ENCODE measurements at regions not wholly inside any gene's neighbourhood (a gene's known extent, or its start where the extent isn't known, plus 50 kb on each side); places are given as distances from the start of the nearest gene placed in this dataset.

DNA sequence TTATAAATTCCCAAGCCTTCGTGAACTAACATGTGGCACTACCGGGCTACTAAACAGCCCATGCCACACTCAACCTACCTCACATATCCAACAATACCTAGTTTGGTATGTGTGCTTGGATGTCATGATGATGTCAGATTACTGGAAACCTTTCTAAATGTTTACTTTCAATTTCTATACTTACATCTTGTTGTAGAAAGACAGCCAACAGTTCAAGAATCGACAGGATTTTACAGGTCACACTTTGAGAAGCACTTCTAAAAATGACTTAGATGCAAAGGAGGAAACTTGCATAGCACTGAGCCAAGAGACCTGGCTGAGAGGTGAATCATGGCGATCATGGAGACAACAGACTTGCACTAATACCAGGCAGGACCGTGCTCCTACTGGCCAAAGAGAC lies 209.9 kb downstream of the COL4A1 start:
- DNase-seq: no peak

DNA sequence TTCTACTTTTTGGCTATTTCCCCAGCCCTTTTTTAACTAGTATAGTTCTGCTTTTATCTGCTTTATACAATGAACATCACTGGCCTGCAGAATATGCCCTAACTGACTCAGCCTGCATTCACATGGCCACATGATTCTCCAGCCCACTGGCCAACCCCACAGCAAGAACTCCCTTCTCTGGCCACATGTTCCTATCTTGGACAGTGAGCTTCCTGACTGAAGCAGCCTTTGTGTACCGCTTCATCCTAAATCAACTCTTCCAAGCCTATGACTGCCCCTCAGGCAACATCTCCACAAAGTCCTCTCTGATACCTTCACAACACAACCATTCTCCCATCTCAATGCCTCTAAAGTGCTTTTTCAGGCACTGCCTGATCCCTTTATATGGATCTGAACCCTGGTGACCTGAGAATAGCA lies 214.1 kb downstream of the COL4A1 start:
- DNase-seq: no peak

DNA sequence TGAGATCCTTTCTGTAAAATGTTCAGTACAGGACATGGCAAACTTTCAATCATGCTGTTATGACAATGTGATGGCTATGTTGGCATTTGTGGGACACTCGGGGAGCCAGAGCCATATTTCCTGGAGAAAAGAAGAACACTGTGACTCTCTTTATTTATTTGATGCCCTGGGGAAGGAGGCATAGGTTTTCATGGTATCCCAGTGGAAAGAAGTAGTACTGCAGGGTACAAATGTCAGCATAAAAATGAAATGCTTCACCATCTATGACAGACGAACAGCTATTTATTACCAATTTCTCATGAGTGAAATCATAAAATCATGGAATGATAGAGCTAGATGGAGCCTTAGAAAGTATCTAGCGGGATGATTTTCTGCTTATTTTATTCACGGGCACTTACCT lies 217.1 kb downstream of the COL4A1 start:
- DNase-seq: no peak

DNA sequence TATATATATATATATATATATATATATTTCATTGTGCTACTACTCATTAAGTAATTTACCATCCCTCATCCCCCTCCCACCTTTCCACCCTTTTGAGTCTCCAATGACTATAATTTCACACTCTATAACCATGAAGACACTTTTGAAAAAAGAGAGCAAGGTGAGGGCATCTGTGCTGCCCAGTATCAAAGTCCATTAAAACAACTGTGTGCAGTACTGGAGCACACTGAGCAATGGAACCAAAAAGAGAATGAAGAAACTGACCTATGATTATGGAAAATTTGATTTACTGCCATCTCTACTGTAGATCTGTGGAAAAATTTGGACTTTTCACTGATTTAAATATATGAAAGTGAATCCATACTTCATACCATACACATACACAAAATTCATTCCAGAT lies 217.9 kb downstream of the COL4A1 start:
- DNase-seq: no peak

DNA sequence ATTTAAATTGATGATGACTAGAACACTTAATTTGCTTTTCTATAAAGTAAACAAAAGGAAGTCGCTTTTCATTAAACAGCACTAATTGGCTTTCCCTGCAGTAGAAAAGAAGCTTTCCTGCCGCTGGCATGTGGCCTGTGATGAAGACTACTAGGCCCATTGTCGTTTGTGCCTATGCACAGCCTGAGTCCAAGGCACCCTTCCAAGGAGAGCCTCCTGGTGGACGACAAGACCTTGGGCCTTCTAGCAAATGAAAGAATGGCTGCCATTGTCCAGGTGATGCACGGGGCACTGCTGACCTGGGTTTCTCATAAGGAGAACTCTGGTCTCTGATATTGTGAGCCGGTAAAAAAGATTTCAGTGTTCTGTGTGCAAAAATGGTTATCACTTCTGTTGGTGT lies 233.0 kb downstream of the COL4A1 start:
- no peak for DNase-seq

DNA sequence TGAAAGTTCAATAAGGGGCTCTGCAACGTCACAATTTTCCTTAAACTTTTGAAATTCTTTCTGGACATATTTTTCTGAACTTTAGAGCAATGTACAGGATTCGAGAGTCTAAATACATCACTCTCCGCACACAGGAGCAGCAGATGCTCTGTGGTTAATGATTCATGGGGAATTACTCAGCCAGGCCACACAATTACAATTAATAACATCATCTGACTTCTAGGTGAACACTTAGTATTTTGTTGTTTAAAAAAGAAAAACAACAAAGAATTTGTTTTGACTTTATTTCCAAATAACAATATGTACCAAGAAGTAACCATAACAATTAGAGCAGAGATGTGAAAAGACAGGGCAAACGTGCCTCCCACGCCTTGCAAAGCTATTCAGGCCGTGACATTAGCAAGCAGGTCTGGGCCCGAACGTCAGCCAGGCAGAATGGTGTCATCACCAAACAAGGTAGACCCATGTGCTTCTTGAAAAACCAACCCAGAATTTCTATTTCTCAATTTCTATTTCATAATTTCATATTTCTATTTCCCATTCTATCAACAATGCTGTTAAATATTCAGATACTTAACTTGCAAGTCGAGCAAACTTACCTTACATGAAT lies 236.3 kb downstream of the COL4A1 start:
- no peak for DNase-seq

DNA sequence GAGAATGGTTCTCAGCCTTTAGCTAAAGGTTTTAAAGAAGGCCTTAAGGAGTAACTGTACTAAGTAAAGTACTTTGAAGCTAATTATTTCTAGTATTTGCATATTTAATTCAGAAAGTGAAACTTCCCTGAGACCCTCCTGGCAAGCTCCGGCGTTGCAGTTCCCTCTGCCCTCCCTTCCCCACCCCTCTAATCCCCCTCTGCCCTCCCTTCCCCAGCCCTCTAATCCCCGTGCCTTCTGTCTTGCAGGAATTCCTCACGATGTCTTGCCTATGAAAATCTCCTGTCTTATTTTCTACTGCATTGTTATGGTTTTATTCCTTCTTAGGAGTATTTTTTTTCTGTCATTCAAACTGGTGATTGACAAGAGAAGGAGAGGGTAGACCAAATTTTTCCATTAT lies 236.9 kb downstream of the COL4A1 start:
- no peak for DNase-seq

DNA sequence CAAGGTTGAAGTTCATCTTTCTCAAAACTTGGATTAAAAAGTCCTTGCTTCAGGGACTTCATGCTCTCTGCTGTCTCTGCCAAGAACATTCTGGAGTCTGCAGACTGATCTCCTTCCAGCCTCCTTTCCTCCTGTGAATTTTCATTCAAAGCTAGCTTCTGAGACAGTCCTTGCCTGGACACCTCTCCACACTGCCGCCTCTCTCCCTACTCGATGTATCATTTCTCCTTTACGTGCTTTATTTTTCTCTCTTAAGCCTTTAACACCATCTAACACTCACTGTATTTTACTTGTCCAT lies 238.8 kb downstream of the COL4A1 start:
- no peak for DNase-seq

DNA sequence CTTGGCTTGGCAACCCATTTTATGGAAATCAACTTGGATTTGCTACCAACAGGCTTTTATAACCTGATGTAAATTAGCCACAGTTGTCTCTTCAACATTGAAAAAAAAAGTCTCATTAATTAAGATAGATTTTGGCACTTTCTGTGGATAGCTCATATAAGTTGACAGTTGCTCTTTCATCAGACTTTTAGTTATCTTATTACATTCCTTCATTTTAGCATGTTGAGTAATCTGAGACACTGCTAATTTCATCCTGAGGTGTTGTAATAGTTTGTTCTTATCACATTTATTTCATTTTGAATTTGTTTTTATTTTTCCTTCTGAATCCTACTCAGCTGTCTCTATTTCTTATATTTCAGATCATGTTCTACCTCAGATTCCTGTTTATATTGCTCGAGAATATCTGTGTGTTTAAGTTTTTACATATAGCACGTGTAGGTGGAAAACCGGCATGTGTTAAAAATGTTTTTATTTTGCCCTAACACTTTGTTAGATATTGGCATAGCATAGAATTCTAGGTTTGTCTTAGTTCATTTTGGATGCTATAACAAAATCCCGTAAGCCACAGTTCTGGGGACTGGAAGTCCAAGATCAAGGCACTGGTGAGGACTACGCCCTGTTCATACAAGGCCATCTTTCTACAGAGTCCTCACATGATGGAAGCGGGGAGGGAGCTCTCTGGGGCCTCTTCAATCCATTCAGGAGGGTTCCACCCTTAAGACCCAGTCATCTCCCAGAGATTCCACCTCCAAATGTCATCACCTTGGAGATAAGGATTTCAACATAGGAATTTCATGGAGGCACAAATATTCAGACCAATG lies 239.4 kb downstream of the COL4A1 start:
- no peak for DNase-seq

DNA sequence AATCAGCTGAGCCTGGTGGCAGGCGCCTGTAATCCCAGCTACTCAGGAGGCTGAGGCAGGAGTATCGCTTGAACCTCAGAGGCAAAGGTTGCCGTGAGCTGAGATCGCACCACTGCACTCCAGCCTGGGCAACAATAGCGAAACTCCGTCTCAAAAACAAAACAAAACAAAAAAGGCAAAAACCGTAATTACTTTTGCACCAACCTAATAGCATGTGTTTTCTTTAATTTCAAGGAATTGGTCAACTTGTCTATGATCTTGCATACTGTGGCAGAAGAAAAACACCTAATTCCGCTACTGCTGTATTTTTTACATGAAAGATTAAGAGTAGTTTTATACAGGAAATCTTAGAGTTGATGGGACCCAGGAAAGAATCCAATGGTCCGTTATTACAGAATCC lies 241.2 kb downstream of the COL4A1 start:
- no peak for DNase-seq

DNA sequence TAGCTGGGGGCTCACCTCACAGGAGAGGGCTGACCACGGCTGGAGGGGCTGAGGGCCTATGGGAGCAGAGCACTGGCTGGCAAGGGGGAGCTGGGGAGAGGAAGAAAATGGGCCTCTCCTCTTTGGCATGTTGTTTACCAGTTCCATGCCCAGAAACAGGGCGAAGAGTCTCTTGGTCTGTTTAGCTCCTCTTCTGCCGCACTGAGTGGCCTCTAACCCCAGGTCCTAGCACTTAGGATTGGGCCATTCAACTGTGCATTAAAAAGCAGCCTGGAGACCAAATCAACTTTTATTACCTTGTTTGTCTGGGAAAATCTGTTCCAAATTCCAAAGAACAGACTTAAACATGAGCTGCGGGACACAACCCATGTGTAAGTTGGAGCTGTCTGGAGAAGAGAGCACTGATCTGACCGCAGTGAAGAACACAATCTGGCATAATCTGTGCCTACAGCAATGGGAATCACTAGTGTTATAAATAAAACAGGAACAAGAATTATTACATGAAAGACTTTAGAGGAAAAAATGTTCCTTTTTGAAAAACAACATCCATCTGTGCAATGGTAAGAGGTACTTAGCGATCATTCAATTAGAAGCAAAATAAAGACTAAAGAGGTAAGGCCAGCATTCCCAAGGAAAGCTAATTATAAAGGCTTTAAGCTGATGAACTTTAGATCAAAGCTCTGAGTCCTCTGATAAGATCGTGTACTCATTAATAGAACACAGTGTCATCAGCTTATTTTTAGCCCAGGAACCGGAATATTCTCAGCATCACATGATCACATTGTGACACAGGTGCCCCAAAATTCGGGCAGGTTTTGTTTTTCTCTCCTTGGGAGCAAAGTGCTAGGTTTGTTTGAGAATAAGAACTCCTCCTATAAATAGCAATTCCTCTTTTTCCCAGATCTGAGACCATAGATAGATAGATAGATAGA lies 243.2 kb downstream of the COL4A1 start:
- no peak for DNase-seq

DNA sequence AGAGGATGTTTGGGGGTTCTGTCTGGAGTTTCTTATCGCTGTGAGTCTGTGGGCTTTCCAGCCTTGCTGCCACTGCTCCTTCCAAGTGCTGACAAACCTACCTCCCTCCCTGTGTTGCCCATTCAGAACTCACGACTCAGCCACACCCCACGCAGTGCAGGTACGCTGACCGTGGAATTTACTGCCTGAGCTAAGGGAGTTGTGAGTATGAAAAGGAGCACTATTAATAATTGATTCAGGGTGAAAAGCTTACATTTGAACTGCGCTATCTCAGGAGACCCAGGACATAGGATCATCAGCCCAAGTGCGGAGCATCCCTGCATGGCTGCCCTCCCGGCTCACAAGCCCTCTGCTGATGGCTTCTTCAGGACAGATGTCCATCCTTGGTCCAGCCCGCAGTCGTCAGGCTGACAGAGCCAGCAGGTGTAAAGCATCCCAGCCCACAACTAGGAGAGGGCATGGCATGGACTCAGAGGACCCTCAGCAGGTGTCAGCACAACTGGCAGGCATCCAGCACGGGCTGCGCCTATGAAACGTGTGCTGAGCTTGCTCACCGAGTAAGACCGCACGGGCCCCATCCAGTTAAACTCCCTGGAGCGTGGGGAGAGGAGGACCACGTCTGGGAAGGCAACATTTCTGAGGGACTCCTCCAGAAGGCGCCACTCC lies 244.0 kb downstream of the COL4A1 start:
- DNase-seq: peak; percentile 5

DNA sequence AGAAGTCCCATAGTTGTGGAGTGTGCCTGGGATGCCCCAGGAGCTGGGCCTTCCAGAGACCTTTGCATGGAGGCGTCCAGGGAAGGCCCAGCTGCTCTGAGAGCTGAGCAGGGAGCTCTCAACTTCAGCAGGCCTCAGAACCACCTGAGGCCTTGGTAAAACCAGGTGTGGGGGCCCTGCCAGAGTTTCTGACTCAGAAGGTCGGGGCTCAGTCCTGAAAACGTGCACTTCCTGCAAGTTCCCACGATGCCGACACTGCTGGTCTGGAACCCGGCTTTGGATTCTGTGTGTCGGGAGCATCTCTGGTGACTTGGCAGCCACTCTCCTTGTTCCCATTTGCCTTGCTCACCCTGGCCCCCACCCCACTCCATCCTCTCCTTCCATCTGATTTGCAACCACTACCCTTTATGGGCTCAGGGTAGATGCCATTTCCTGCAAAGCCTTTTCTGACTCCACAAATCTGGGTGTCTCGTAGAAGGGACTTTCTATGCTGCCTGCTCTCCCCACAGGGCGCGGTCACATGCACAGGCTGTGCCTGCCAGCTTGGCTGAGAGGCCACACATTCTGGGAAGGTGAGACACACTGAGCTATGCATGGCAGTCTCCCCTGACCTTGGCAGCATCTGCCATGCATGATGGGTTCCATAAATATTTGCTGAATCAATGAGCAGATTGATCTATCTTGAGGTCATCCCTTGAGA lies 244.7 kb downstream of the COL4A1 start:
- DNase-seq: no peak

DNA sequence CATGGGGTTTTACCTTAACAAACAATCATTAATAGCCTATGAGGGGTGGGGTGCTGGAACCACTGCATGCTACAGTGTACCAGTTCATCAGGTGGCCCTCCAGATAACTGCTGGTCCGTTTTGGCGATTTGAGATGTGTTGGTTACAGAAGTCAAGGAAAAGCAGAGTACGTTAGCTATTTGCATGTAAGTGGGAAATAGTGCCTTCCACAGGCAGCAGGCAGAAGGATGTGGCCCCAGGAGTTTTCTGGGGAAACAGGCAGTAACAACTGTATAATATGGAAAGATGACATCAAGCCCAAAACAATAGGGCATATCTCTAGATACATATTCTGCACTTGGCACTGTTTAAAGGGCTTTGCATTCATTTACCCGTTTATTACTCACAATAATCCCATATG lies 245.7 kb downstream of the COL4A1 start:
- DNase-seq: no peak

DNA sequence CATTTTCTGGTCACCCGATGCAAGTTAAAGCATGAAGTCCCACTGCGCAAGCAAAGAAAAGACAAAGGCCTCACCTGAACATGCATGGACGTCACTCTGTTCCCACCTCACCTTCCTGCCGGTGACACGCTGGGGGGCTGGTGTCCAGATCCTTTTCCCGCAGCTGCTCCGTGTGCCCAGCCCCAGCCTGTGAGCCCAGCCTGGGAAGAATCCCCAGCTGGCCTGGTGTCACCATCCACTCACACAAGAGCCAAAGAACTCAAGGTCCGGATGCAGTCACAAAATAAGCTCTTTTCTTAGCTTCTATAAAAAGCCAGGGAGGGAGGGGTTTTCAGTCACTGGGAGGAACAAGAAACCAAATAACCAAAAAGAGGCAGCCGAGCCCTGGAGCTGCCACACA lies 249.9 kb downstream of the COL4A1 start:
- DNase-seq: no peak

DNA sequence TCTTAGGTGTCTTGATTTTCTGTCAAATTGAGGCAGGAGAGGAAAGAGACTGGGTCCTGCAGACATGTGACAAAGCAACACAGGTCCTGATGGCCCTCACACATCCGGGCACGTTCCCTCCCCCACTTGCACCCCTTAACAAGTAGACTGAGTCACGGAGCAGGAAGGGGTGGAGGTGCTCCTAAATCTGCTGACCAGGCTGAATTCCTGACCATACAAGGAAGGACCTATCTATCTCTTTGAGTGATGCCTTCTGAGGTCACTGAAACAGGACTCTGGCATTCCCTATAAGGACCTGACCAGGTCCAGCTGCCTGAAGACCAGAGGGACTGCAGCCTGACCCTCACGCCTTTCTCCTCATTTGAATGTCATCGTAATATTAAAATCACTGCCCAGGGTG lies 250.3 kb downstream of the COL4A1 start:
- no peak for DNase-seq

DNA sequence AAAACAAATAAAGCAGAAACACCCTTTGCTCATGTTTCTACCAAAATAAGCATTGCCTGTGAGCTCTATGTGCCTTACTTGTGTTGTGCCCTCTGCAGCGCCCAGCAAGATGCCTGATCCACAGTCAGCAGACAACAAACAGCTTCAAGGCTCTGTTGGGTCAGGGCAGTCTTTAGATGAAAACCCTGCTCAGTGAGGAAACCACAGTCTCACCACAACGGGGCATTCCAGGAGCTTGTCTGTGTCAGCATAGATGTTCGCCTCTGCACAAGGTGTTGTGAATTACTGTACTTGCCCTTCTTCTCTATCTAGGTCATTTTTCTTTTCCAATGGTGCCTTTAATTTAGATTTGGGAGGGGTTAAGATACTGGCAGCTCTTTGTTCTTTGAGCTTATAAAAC lies 251.9 kb downstream of the COL4A1 start:
- DNase-seq: no peak

DNA sequence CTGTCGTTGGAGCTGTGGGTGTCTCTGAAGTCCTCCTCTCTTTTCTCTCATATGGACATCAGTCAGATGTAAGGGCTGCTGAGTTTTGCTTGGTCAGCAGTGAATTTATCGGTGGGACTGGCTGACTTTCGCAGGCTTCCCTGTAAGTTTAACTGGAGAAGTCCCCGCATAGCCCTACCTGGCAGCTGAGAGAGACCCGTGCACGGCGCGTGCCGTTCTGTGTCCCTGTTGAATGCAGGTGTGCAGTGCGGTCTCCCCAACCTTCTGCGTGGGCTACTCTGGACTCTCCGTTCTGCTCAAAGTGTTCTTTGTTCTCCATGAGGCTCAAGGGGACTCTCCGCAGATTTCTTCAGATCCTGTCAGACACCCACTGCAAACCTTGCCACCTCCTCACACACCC lies 252.9 kb downstream of the COL4A1 start:
- no peak for DNase-seq

DNA sequence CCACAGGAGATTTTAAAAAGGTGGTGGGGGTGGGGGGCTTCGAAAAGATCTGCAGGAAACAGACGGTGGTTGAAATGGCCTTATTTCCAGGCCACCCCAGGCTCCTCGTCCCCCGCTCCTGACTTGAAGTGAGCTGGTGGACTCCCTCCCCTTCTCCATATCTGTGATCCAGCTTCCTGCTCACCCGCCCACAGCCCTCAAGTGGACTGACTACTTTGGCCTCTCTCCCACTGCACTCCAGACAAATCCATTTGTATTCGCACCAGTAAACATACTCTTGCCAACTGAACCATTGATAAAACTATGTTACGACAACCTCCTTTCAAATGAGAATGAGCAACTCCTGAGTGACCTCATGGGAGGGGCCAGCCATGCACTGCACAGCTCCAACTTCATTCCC lies 259.5 kb downstream of the COL4A1 start:
- DNase-seq: peak; percentile 99

DNA sequence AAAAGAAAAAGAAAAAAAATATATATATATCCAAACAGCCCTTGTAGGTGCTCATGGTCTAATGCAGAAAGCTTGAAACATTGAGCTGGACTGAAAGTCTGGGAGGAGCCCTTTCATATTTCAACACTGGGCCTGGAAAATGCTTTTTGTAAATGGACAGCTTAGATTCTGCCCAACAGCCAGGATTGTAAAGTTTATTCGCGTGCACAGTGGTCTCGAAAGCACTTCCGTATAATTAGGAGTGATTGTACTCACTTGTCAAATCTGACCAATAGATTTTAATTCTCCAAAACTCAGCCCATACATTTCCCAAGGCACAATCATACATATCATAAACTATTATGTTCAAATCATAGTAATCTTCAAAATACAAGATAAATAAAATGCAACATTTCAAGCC lies 260.1 kb downstream of the COL4A1 start:
- no peak for DNase-seq

DNA sequence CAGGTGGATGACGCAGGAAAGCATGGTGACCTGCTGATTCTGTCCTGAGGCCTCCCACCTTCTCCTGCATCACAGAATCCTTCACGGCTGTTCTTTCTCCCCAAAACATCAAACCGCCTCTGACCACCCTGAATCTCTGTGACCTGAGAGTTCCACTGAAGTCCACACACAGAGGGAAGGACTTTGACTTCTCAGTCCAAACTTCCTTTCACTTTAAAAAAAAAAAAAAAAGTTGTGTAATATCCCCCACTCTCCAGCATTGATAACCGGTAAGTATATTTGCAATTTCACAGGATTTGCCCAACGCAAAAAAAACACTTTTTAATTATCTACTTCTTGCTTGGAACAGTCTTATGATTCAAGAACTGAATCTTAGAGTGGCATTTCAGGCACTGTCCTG lies 259.5 kb upstream of the IRS2 start:
- no peak for DNase-seq

DNA sequence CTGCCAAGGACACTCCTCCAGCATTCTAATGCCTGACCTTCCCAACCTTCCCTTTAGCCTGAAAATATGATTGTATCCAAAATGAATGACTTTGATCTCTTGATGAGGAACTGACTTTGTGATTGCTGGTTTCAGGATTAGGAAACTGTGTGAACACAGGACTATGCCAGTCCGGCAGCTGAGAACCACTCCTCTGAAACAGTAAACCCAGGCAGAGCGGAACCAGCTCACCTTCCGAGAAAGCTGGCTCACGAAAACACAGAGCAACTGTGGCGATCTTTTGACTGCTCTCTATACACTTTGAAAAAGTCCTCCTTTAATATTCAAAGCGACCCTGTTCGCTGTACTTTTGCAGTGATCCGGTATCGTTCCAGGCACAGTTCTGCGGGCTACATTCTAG lies 258.8 kb upstream of the IRS2 start:
- no peak for DNase-seq
